K562 (cell line): ENCODE measurements at regions not wholly inside any gene's neighbourhood (a gene's known extent, or its start where the extent isn't known, plus 50 kb on each side); places are given as distances from the start of the nearest gene placed in this dataset.

Source experiments
- ATAC-seq: fragments of 200-7000 bp; cut with Tn5 transposase; 3 replicates; pipeline ENCODE4 v1.9.1; 2020; ENCODE audit warnings: moderate library complexity
- BruUV-seq: library from RNA; stranded (reverse); fragments of 400-500 nt; replicated peaks from 2 replicates; lab custom pipeline; 2021; lab: Mats Ljungman, UMichigan
- CTCF ChIA-PET: fragments of 300-600 bp; formaldehyde crosslinking; extraction: SDS; loops from one replicate; lab custom pipeline; 2021; ENCODE audit warnings: low intra/inter-chr PET ratio; lab: Yijun Ruan, JAX
- POLR2A ChIA-PET: fragments of 300-600, 350-650 bp; sonication (Branson Sonifier 250); formaldehyde crosslinking; extraction: SDS; loops from one replicate; lab custom pipeline; 2021; ENCODE audit warnings: antibody characterized with exemption, inconsistent platforms; lab: Yijun Ruan, JAX
- DNase-seq, 4 experiments: peaks; one replicate each; pipeline versions ENCODE4 v3.0.0 to v3.0.0-alpha.2; 2011 to 2018; ENCODE audit warnings: low spot score in 3 of 4, mixed read lengths in 3 of 4; ENCODE audit errors: extremely low read depth in 1 of 4
- FAIRE-seq: peaks from 2 replicates; lab custom pipeline; 2011; peaks lifted over from hg19 to GRCh38; lab: Jason Lieb, UNC
- H2AFZ ChIP-seq: 2 replicates; pipeline ENCODE4 v1.6.0; 2011; ENCODE audit warnings: low read depth, low read length, control low read depth, inconsistent platforms
- H3K27ac ChIP-seq: fragments of 200-600 bp; 3 replicates; pipeline ENCODE4 v1.8.0; 2011; ENCODE audit warnings: low read depth, mild to moderate bottlenecking, control low read depth, inconsistent platforms, low read length, moderate library complexity, mixed read lengths; ENCODE audit errors: extremely low read depth
- H3K27me3 ChIP-seq, 2 experiments: fragments of 300-600 bp in 1 of 2; 2 replicates in 1 of 2; 3 replicates in 1 of 2; pipeline versions ENCODE4 v1.6.0 to v1.8.0; 2011; ENCODE audit warnings: inconsistent platforms in 2 of 2, low read length in 2 of 2, mild to moderate bottlenecking in 1 of 2, mixed read lengths in 1 of 2, moderate library complexity in 1 of 2; ENCODE audit not compliant: control insufficient read depth in 2 of 2, insufficient read depth in 2 of 2
- H3K36me3 ChIP-seq: fragments of 300-600 bp; 3 replicates; pipeline ENCODE4 v1.8.0; 2011; ENCODE audit warnings: mild to moderate bottlenecking, low read length, inconsistent platforms; ENCODE audit not compliant: control insufficient read depth, insufficient read depth
- H3K4me1 ChIP-seq, 2 experiments: fragments of 200-600 bp in 1 of 2; replicated peaks in 1 of 2; 2 replicates in 1 of 2; 3 replicates in 1 of 2; pipeline versions ENCODE4 v1.5.1 to v1.8.0; 2011; ENCODE audit warnings: inconsistent platforms in 2 of 2, low read length in 2 of 2, mild to moderate bottlenecking in 1 of 2, mixed read lengths in 1 of 2, moderate library complexity in 1 of 2; ENCODE audit not compliant: control insufficient read depth in 2 of 2, insufficient read depth in 2 of 2
- H3K4me2 ChIP-seq: 2 replicates; pipeline ENCODE4 v1.6.1; 2011; ENCODE audit warnings: low read length, control low read depth, inconsistent platforms, mixed read lengths; ENCODE audit not compliant: insufficient read depth
- H3K4me3 ChIP-seq: fragments of 200-600 bp; sonication (generic), shearing (Covaris generic); 2 replicates; pipeline ENCODE4 v1.5.1; 2016; ENCODE audit warnings: control low read depth, inconsistent platforms
- H3K79me2 ChIP-seq: fragments of 200-600 bp; 3 replicates; pipeline ENCODE4 v1.8.0; 2011; ENCODE audit warnings: low read length, inconsistent platforms; ENCODE audit not compliant: control insufficient read depth, insufficient read depth
- H3K9ac ChIP-seq, 2 experiments: 2 replicates each; pipeline versions ENCODE4 v1.6.0 to v1.6.1; 2011; ENCODE audit warnings: low read depth in 2 of 2, low read length in 2 of 2, control low read depth in 1 of 2, inconsistent platforms in 1 of 2, mild to moderate bottlenecking in 1 of 2, mixed read lengths in 1 of 2; ENCODE audit not compliant: insufficient read depth in 1 of 2
- H3K9me1 ChIP-seq: one replicate; pipeline ENCODE4 v1.6.0; 2011; ENCODE audit warnings: inconsistent platforms, mild to moderate bottlenecking, low read length, moderate library complexity; ENCODE audit not compliant: control insufficient read depth, insufficient read depth
- H3K9me3 ChIP-seq: replicated peaks from 2 replicates; pipeline ENCODE4 v1.5.1; 2011; ENCODE audit warnings: low read depth, low read length, inconsistent platforms; ENCODE audit not compliant: control insufficient read depth, insufficient read depth
- H4K20me1 ChIP-seq: replicated peaks from 2 replicates; pipeline ENCODE4 v1.6.1; 2011; ENCODE audit warnings: low read length, inconsistent platforms, mixed read lengths; ENCODE audit not compliant: control insufficient read depth, insufficient read depth
- BRD4 ChIP-seq: fragments of 200-600 bp; sonication (generic); IDR thresholded peaks from 2 replicates; pipeline ENCODE4 v1.6.1; 2017; ENCODE audit warnings: inconsistent platforms
- CSDE1 ChIP-seq, 2 experiments: fragments of 450-650 bp; IDR thresholded peaks; 2 replicates each; pipeline ENCODE4 v1.6.1; 2016; ENCODE audit warnings: mild to moderate bottlenecking in 1 of 2
- LARP7 ChIP-seq: fragments of 450-650 bp; IDR thresholded peaks from 2 replicates; pipeline ENCODE4 v1.6.1; 2016
- SREBF1 ChIP-seq: fragments of 150-350 bp; IDR thresholded peaks from 2 replicates; pipeline ENCODE4 v1.6.1; 2014; ENCODE audit warnings: antibody characterized with exemption, low read depth, low read length, borderline replicate concordance
- SRSF3 ChIP-seq: fragments of 200-400 bp; formaldehyde crosslinking; IDR thresholded peaks from 2 replicates; pipeline ENCODE4 v1.6.1; 2016; ENCODE audit warnings: mild to moderate bottlenecking, low read length, moderate library complexity; ENCODE audit not compliant: insufficient read depth
- TCF7 ChIP-seq: sonication (generic); IDR thresholded peaks from 2 replicates; pipeline ENCODE4 v1.6.1; 2016; ENCODE audit warnings: antibody characterized with exemption, borderline replicate concordance
- TOE1 ChIP-seq, 2 experiments: fragments of 450-650 bp in 1 of 2; sonication (generic) in 1 of 2; formaldehyde crosslinking in 1 of 2; IDR thresholded peaks; 2 replicates each; pipeline versions ENCODE4 v1.7.1 to v1.8.0; 2016 to 2022; ENCODE audit warnings: borderline replicate concordance in 2 of 2, mild to moderate bottlenecking in 2 of 2, antibody characterized with exemption in 1 of 2, inconsistent platforms in 1 of 2, low read depth in 1 of 2, missing genetic modification reagents in 1 of 2, moderate library complexity in 1 of 2
- TSC22D4 ChIP-seq: fragments of 450-650 bp; IDR thresholded peaks from 2 replicates; pipeline ENCODE4 v1.6.1; 2016; ENCODE audit warnings: missing genetic modification characterization, missing biosample characterization, control low read depth
- ZNF644 ChIP-seq: fragments of 200-800 bp; sonication (Bioruptor generic); IDR thresholded peaks from 2 replicates; pipeline ENCODE4 v1.6.1; 2016; ENCODE audit warnings: low read depth, missing genetic modification characterization, missing compliant biosample characterization
- WGBS: fragments of 100-300 bp; shearing (Covaris generic); methylation state at CpG from one replicate; pipeline ENCODE4 v1.1.6; 2016; ENCODE audit warnings: low coverage, mixed read lengths; ENCODE audit not compliant: insufficient coverage; ENCODE audit errors: missing lambda C conversion rate; 5-methylcytosine and 5-hydroxymethylcytosine counted together
- in situ Hi-C: fragments of 300-500 bp; cut with MboI; formaldehyde crosslinking; loops from 4 replicates; pipeline ENCODE4 v1.15.0; 2018; ENCODE audit warnings: inconsistent platforms, mixed read lengths
- intact Hi-C: fragments of 100-400 bp; cut with micrococcal nuclease; formaldehyde crosslinking; loops from 2 replicates; pipeline ENCODE4 v1.14.2; 2022
- TF ChIP-seq, protein P1 (sequence below): fragments of 450-650 bp; IDR thresholded peaks from 2 replicates; pipeline ENCODE4 v1.7.0; 2016; ENCODE audit warnings: borderline replicate concordance
- TF ChIP-seq, protein P2 (sequence below): fragments of 450-650 bp; IDR thresholded peaks from 2 replicates; pipeline ENCODE4 v1.7.1; 2018; ENCODE audit warnings: mild to moderate bottlenecking, low read depth; ENCODE audit not compliant: partially characterized antibody
- TF ChIP-seq, protein P3 (sequence below): fragments of 450-650 bp; formaldehyde crosslinking; IDR thresholded peaks from 2 replicates; pipeline ENCODE4 v1.4.0; 2022; ENCODE audit warnings: missing genetic modification characterization

DNA sequence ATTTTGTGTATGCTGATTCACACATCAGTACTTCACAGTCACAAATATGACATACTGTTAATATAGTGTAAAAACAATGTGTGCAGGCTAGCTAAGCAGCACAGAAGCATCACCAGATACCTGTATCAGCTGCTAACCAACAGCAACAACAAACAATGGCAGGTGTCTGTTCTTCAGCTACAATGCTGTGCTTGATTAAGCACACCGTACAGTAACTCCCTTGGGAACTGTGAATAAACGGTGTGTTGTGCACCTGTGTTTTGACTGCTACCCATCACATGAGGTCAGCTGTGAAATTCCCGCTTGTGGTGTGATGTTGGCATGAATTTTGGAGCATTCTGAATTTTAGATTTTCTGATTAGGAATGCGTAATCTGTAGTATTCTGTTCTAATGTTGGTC is 379.7 kb upstream of the FAT1 start:
- H3K4me2 ChIP-seq = no peak overlapping the region
- no peaks in the 10 kb centered on the region for H3K27me3 ChIP-seq
- H3K9me1 ChIP-seq = no peaks in the 10 kb centered on the region
- BruUV-seq = no TSS peak
- no peak for DNase-seq
- no peaks in the 10 kb centered on the region for H4K20me1 ChIP-seq
- no peak for FAIRE-seq
- intact Hi-C loops (no loop called here), in situ Hi-C loops (no loop called here)
- H3K9me3 ChIP-seq = no peaks in the 10 kb centered on the region
- 0% methylated on average over 4 of the region's 4 CpGs for WGBS
- no peaks in the 10 kb centered on the region for H3K79me2 ChIP-seq
- H2AFZ ChIP-seq = no peak overlapping the region
- ATAC-seq = no peak
- no peak overlapping the region for H3K27ac ChIP-seq
- no peaks in the 10 kb centered on the region for H3K4me1 ChIP-seq
- ChIA-PET POLR2A (no interaction called here), CTCF (no interaction called here)
- no peak overlapping the region for H3K4me3 ChIP-seq
- no peak overlapping the region for H3K9ac ChIP-seq
- H3K36me3 ChIP-seq = no peaks in the 10 kb centered on the region
- TF ChIP-seq, protein P1, sequence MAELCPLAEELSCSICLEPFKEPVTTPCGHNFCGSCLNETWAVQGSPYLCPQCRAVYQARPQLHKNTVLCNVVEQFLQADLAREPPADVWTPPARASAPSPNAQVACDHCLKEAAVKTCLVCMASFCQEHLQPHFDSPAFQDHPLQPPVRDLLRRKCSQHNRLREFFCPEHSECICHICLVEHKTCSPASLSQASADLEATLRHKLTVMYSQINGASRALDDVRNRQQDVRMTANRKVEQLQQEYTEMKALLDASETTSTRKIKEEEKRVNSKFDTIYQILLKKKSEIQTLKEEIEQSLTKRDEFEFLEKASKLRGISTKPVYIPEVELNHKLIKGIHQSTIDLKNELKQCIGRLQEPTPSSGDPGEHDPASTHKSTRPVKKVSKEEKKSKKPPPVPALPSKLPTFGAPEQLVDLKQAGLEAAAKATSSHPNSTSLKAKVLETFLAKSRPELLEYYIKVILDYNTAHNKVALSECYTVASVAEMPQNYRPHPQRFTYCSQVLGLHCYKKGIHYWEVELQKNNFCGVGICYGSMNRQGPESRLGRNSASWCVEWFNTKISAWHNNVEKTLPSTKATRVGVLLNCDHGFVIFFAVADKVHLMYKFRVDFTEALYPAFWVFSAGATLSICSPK = no peak
- TF ChIP-seq TOE1 (IDR thresholded peaks at IDR 0.05; ENCODE audit: borderline replicate concordance) (no peak), TOE1 (CRISPR knock-in tag; IDR thresholded peaks at IDR 0.05; ENCODE audit: borderline replicate concordance, low read depth) (no peak), SRSF3 (no peak), TCF7 (no peak), SREBF1 (no peak), CSDE1 (IDR thresholded peaks at IDR 0.05) (no peak), BRD4 (no peak), TSC22D4 (tag) (no peak), ZNF644 (no peak), LARP7 (no peak)
- TF ChIP-seq, protein P2, sequence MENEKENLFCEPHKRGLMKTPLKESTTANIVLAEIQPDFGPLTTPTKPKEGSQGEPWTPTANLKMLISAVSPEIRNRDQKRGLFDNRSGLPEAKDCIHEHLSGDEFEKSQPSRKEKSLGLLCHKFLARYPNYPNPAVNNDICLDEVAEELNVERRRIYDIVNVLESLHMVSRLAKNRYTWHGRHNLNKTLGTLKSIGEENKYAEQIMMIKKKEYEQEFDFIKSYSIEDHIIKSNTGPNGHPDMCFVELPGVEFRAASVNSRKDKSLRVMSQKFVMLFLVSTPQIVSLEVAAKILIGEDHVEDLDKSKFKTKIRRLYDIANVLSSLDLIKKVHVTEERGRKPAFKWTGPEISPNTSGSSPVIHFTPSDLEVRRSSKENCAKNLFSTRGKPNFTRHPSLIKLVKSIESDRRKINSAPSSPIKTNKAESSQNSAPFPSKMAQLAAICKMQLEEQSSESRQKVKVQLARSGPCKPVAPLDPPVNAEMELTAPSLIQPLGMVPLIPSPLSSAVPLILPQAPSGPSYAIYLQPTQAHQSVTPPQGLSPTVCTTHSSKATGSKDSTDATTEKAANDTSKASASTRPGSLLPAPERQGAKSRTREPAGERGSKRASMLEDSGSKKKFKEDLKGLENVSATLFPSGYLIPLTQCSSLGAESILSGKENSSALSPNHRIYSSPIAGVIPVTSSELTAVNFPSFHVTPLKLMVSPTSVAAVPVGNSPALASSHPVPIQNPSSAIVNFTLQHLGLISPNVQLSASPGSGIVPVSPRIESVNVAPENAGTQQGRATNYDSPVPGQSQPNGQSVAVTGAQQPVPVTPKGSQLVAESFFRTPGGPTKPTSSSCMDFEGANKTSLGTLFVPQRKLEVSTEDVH = no peak
- TF ChIP-seq, protein P3, sequence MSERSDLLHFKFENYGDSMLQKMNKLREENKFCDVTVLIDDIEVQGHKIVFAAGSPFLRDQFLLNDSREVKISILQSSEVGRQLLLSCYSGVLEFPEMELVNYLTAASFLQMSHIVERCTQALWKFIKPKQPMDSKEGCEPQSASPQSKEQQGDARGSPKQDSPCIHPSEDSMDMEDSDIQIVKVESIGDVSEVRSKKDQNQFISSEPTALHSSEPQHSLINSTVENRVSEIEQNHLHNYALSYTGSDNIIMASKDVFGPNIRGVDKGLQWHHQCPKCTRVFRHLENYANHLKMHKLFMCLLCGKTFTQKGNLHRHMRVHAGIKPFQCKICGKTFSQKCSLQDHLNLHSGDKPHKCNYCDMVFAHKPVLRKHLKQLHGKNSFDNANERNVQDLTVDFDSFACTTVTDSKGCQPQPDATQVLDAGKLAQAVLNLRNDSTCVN (CRISPR knock-in tag) = no peak
